ENCODE measurements at regions not wholly inside any gene's neighbourhood (a gene's known extent, or its start where the extent isn't known, plus 50 kb on each side); places are given as distances from the start of the nearest gene placed in this dataset.
"Not testable (repeated sequence)": the region's sequence is repeated elsewhere in the genome, so short reads cannot be mapped to it uniquely, and the experiment has no call there.

GRCh38 chr3:109995377-109995776 is 658.0 kb upstream of the DPPA4 start:
- no peak for DNase-seq (ENCODE audit: low read depth in 2 of 2)

- DNase-seq (ENCODE audit: low read depth in 2 of 2): not testable (repeated sequence)
Measured at GRCh38 chr3:110001905-110002304, 664.6 kb upstream of the DPPA4 start.

GRCh38 chr3:110006913-110007312 is 669.6 kb upstream of the DPPA4 start:
- no peak for DNase-seq (ENCODE audit: low read depth in 2 of 2)

- DNase-seq (ENCODE audit: low read depth in 2 of 2): no peak
Measured at GRCh38 chr3:110015231-110015963, 678.1 kb upstream of the DPPA4 start.

GRCh38 chr3:110016235-110016815 is 679.0 kb upstream of the DPPA4 start:
- no peak for DNase-seq (ENCODE audit: low read depth in 2 of 2)

- no peak for DNase-seq (ENCODE audit: low read depth in 2 of 2)
Measured at GRCh38 chr3:110017304-110017703, 680.0 kb upstream of the DPPA4 start.

- no peak for DNase-seq (ENCODE audit: low read depth in 2 of 2)
Measured at GRCh38 chr3:110021659-110022058, 684.3 kb upstream of the DPPA4 start.

- DNase-seq (ENCODE audit: low read depth in 2 of 2): not testable (repeated sequence)
Measured at GRCh38 chr3:110023022-110023421, 685.7 kb upstream of the DPPA4 start.

- no peak for DNase-seq (ENCODE audit: low read depth in 2 of 2)
Measured at GRCh38 chr3:110026421-110026820, 689.1 kb upstream of the DPPA4 start.

- DNase-seq (ENCODE audit: low read depth in 2 of 2): peak; percentile 1 to 2
Measured at GRCh38 chr3:110027446-110028080, 690.2 kb upstream of the DPPA4 start.

- no peak for DNase-seq (ENCODE audit: low read depth in 2 of 2)
Measured at GRCh38 chr3:110031975-110032374, 694.6 kb upstream of the DPPA4 start.

- no peak for DNase-seq (ENCODE audit: low read depth in 2 of 2)
Measured at GRCh38 chr3:110059431-110059830, 722.1 kb upstream of the DPPA4 start.

- DNase-seq (ENCODE audit: low read depth in 2 of 2): no peak
Measured at GRCh38 chr3:110062716-110063115, 725.4 kb upstream of the DPPA4 start.

- no peak for DNase-seq (ENCODE audit: low read depth in 2 of 2)
Measured at GRCh38 chr3:110063178-110063577, 725.8 kb upstream of the DPPA4 start.

- no peak for DNase-seq (ENCODE audit: low read depth in 2 of 2)
Measured at GRCh38 chr3:110066206-110066605, 728.9 kb upstream of the DPPA4 start.

GRCh38 chr3:110067527-110067926 is 730.2 kb upstream of the DPPA4 start:
- DNase-seq (ENCODE audit: low read depth in 2 of 2): no peak

GRCh38 chr3:110069761-110070160 is 732.4 kb upstream of the DPPA4 start:
- DNase-seq (ENCODE audit: low read depth in 2 of 2): no peak

- DNase-seq (ENCODE audit: low read depth in 2 of 2): no peak
Measured at GRCh38 chr3:110070161-110070916, 733.0 kb upstream of the DPPA4 start.

GRCh38 chr3:110074095-110074494 is 736.7 kb upstream of the DPPA4 start:
- DNase-seq (ENCODE audit: low read depth in 2 of 2): no peak

GRCh38 chr3:110077093-110077492 is 739.7 kb upstream of the DPPA4 start:
- no peak for DNase-seq (ENCODE audit: low read depth in 2 of 2)

- no peak for DNase-seq (ENCODE audit: low read depth in 2 of 2)
Measured at GRCh38 chr3:110093411-110093810, 756.1 kb upstream of the DPPA4 start.

GRCh38 chr3:110093812-110094401 is 756.6 kb upstream of the DPPA4 start:
- DNase-seq (ENCODE audit: low read depth in 2 of 2): no peak
